H1 (cell line): ENCODE measurements at regions not wholly inside any gene's neighbourhood (a gene's known extent, or its start where the extent isn't known, plus 50 kb on each side); places are given as distances from the start of the nearest gene placed in this dataset.

ENCODE experiments used
- CTCF ChIP-seq, 3 experiments: IDR thresholded peaks; 1 replicate in 2 of 3; 2 replicates in 1 of 3; pipeline versions ENCODE4 v1.5.1 to v1.6.1; 2011; ENCODE audit warnings: low read length in 3 of 3, mild to moderate bottlenecking in 3 of 3, inconsistent platforms in 2 of 3, low read depth in 1 of 3, moderate library complexity in 1 of 3; ENCODE audit not compliant: insufficient read depth in 1 of 3; ENCODE audit errors: control extremely low read depth in 1 of 3
- SRF ChIP-seq: IDR thresholded peaks from 2 replicates; pipeline ENCODE4 v1.6.1; 2011; ENCODE audit warnings: mild to moderate bottlenecking, low read depth, low read length, moderate library complexity

- no peak for TF ChIP-seq CTCF (IDR thresholded peaks at IDR 0.05; ENCODE audit: control extremely low read depth in 1 of 3, insufficient read depth in 1 of 3, low read depth in 1 of 3, low read length in 3 of 3)
- no peak for TF ChIP-seq SRF
Observed at GRCh38 chr14:89540009-89540829, 123.2 kb upstream of the FOXN3 start.
